ENCODE measurements at regions not wholly inside any gene's neighbourhood (a gene's known extent, or its start where the extent isn't known, plus 50 kb on each side); places are given as distances from the start of the nearest gene placed in this dataset.

GRCh38 chr16:73544826-73545225, 496.9 kb upstream of the ZFHX3 start:
- Histone ChIP-seq H3K9me3 (ENCODE audit: control insufficient read depth, low read depth, low read length) (no peaks in the 10 kb centered on the region), H3K27ac (ENCODE audit: control insufficient read depth, insufficient read depth, low read length) (no peak overlapping the region), H3K79me2 (ENCODE audit: control insufficient read depth, insufficient read depth, low read length) (no peaks in the 10 kb centered on the region), H2AFZ (ENCODE audit: control insufficient read depth, low read length) (no peak overlapping the region), H3K27me3 (ENCODE audit: control insufficient read depth, extremely low read depth, insufficient read depth, low read length) (peaks cover 7% of the 10 kb centered on the region), H3K9me1 (ENCODE audit: control insufficient read depth, extremely low read depth, insufficient read depth, low read length) (no peaks in the 10 kb centered on the region), H3K36me3 (ENCODE audit: control insufficient read depth in 2 of 2, extremely low read depth in 1 of 2, insufficient read depth in 2 of 2, low read length in 2 of 2) (no peaks in the 10 kb centered on the region), H3K4me3 (ENCODE audit: control insufficient read depth in 2 of 3, extremely low read depth in 1 of 3, insufficient read depth in 2 of 3, low read depth in 1 of 3, low read length in 3 of 3) (no peak overlapping the region), H3K4me1 (ENCODE audit: control insufficient read depth, extremely low read depth, insufficient read depth, low read length) (no peaks in the 10 kb centered on the region), H3K9ac (ENCODE audit: control insufficient read depth, extremely low read depth, insufficient read depth, low read length) (no peak overlapping the region), H3K4me2 (ENCODE audit: control insufficient read depth, extremely low read depth, insufficient read depth, low read depth, low read length) (no peak overlapping the region), H4K20me1 (ENCODE audit: control insufficient read depth, extremely low read depth, insufficient read depth, low read length) (no peaks in the 10 kb centered on the region)
- no peak for FAIRE-seq
- TF ChIP-seq CTCF (optimal IDR thresholded peaks at IDR 0.05 in 1 of 3, IDR thresholded peaks at IDR 0.05 in 1 of 3, conservative IDR thresholded peaks at IDR 0.05 in 1 of 3; ENCODE audit: extremely low read depth in 1 of 3, insufficient read depth in 2 of 3, low read length in 3 of 3): no peak
- TF ChIP-seq EZH2 (IDR thresholded peaks at IDR 0.05; ENCODE audit: low read length): no peak
- no peak for DNase-seq (ENCODE audit: low read depth, low spot score)
- dilution Hi-C loops (cut with MboI; ENCODE audit: extremely low pct_ligation_motif_present, low sequenced_read_pairs): no loop called here

GRCh38 chr16:73543970-73544599, 496.2 kb upstream of the ZFHX3 start:
- H3K9me3 ChIP-seq (ENCODE audit: control insufficient read depth, low read depth, low read length): no peaks in the 10 kb centered on the region
- no peak for FAIRE-seq
- dilution Hi-C loops (cut with MboI; ENCODE audit: extremely low pct_ligation_motif_present, low sequenced_read_pairs): no loop called here

More at GRCh38 chr16:73543970-73544599, 496.2 kb upstream of the ZFHX3 start:
- no peak overlapping the region for H3K9ac ChIP-seq (ENCODE audit: control insufficient read depth, extremely low read depth, insufficient read depth, low read length)
- peaks cover 7% of the 10 kb centered on the region for H3K27me3 ChIP-seq (ENCODE audit: control insufficient read depth, extremely low read depth, insufficient read depth, low read length)
- no peak for DNase-seq (ENCODE audit: low read depth, low spot score)
- no peaks in the 10 kb centered on the region for H3K9me1 ChIP-seq (ENCODE audit: control insufficient read depth, extremely low read depth, insufficient read depth, low read length)
- H3K4me1 ChIP-seq (ENCODE audit: control insufficient read depth, extremely low read depth, insufficient read depth, low read length): no peaks in the 10 kb centered on the region
- no peaks in the 10 kb centered on the region for H4K20me1 ChIP-seq (ENCODE audit: control insufficient read depth, extremely low read depth, insufficient read depth, low read length)
- no peaks in the 10 kb centered on the region for H3K36me3 ChIP-seq (ENCODE audit: control insufficient read depth in 2 of 2, extremely low read depth in 1 of 2, insufficient read depth in 2 of 2, low read length in 2 of 2)
- no peak overlapping the region for H3K4me3 ChIP-seq (ENCODE audit: control insufficient read depth in 2 of 3, extremely low read depth in 1 of 3, insufficient read depth in 2 of 3, low read depth in 1 of 3, low read length in 3 of 3)
- H2AFZ ChIP-seq (ENCODE audit: control insufficient read depth, low read length): no peak overlapping the region
- H3K79me2 ChIP-seq (ENCODE audit: control insufficient read depth, insufficient read depth, low read length): no peaks in the 10 kb centered on the region
- no peak overlapping the region for H3K4me2 ChIP-seq (ENCODE audit: control insufficient read depth, extremely low read depth, insufficient read depth, low read depth, low read length)
- no peak overlapping the region for H3K27ac ChIP-seq (ENCODE audit: control insufficient read depth, insufficient read depth, low read length)
- TF ChIP-seq EZH2 (IDR thresholded peaks at IDR 0.05; ENCODE audit: low read length): no peak
- no peak for TF ChIP-seq CTCF (optimal IDR thresholded peaks at IDR 0.05 in 1 of 3, IDR thresholded peaks at IDR 0.05 in 1 of 3, conservative IDR thresholded peaks at IDR 0.05 in 1 of 3; ENCODE audit: extremely low read depth in 1 of 3, insufficient read depth in 2 of 3, low read length in 3 of 3)

Data from keratinocyte (primary cell).